ENCODE measurements at regions not wholly inside any gene's neighbourhood (a gene's known extent, or its start where the extent isn't known, plus 50 kb on each side); places are given as distances from the start of the nearest gene placed in this dataset.
"Not testable (repeated sequence)": the region's sequence is repeated elsewhere in the genome, so short reads cannot be mapped to it uniquely, and the experiment has no call there.

- no peak for DNase-seq (ENCODE audit: low spot score)
- H3K27me3 ChIP-seq (replicated peaks; ENCODE audit: insufficient read depth, low read depth, low read length, poor library complexity), result no peaks in the 10 kb centered on the region
- no TSS peak for BruUV-seq (replicated peaks)
- POLR2A ChIA-PET (ENCODE audit: low non-redundant PET), result no interaction called here
- no peak overlapping the region for H3K27ac ChIP-seq (ENCODE audit: low read depth, low read length, poor library complexity, severe bottlenecking)
- intact Hi-C loops (cut with micrococcal nuclease; ENCODE audit: unreplicated experiment), result no loop called here
- no peak overlapping the region for H3K4me3 ChIP-seq (ENCODE audit: low read depth, low read length, poor library complexity, severe bottlenecking)
- no peaks in the 10 kb centered on the region for H3K4me1 ChIP-seq (ENCODE audit: insufficient read depth, low read length, poor library complexity, severe bottlenecking)
- H3K36me3 ChIP-seq (ENCODE audit: insufficient read depth, low read length, poor library complexity, severe bottlenecking), result no peaks in the 10 kb centered on the region
- CTCF ChIA-PET, result no interaction called here
- no peaks in the 10 kb centered on the region for H3K9me3 ChIP-seq (ENCODE audit: low read depth, low read length, poor library complexity, severe bottlenecking)
- TF ChIP-seq CTCF (conservative IDR thresholded peaks at IDR 0.05; ENCODE audit: low read depth, low read length), result no peak
- no peak for TF ChIP-seq EZH2 (IDR thresholded peaks at IDR 0.05; ENCODE audit: borderline replicate concordance, low read depth, low read length, poor library complexity, severe bottlenecking)
Measured at GRCh38 chr14:23735394-23735793, 99.2 kb downstream of the DHRS2 start.

GRCh38 chr14:23744368-23744767, 108.2 kb downstream of the DHRS2 start:
- H3K36me3 ChIP-seq (ENCODE audit: insufficient read depth, low read length, poor library complexity, severe bottlenecking); POLR2A ChIA-PET (ENCODE audit: low non-redundant PET); intact Hi-C loops (cut with micrococcal nuclease; ENCODE audit: unreplicated experiment); H3K27me3 ChIP-seq (replicated peaks; ENCODE audit: insufficient read depth, low read depth, low read length, poor library complexity); H3K27ac ChIP-seq (ENCODE audit: low read depth, low read length, poor library complexity, severe bottlenecking); H3K9me3 ChIP-seq (ENCODE audit: low read depth, low read length, poor library complexity, severe bottlenecking); CTCF ChIA-PET; BruUV-seq (replicated peaks); H3K4me1 ChIP-seq (ENCODE audit: insufficient read depth, low read length, poor library complexity, severe bottlenecking); DNase-seq (ENCODE audit: low spot score); H3K4me3 ChIP-seq (ENCODE audit: low read depth, low read length, poor library complexity, severe bottlenecking): not testable (repeated sequence)

GRCh38 chr14:23750357-23750756, 114.2 kb downstream of the DHRS2 start:
- no peaks in the 10 kb centered on the region for H3K36me3 ChIP-seq (ENCODE audit: insufficient read depth, low read length, poor library complexity, severe bottlenecking)
- BruUV-seq (replicated peaks), result no TSS peak
- no peak for DNase-seq (ENCODE audit: low spot score)
- no peak overlapping the region for H3K4me3 ChIP-seq (ENCODE audit: low read depth, low read length, poor library complexity, severe bottlenecking)
- H3K27ac ChIP-seq (ENCODE audit: low read depth, low read length, poor library complexity, severe bottlenecking), result no peak overlapping the region
- CTCF ChIA-PET, result no interaction called here
- TF ChIP-seq EZH2 (IDR thresholded peaks at IDR 0.05; ENCODE audit: borderline replicate concordance, low read depth, low read length, poor library complexity, severe bottlenecking) (no peak), CTCF (conservative IDR thresholded peaks at IDR 0.05; ENCODE audit: low read depth, low read length) (no peak)
- H3K27me3 ChIP-seq (replicated peaks; ENCODE audit: insufficient read depth, low read depth, low read length, poor library complexity), result peaks cover 51% of the 10 kb centered on the region
- no peaks in the 10 kb centered on the region for H3K9me3 ChIP-seq (ENCODE audit: low read depth, low read length, poor library complexity, severe bottlenecking)
- intact Hi-C loops (cut with micrococcal nuclease; ENCODE audit: unreplicated experiment), result no loop called here
- POLR2A ChIA-PET (ENCODE audit: low non-redundant PET), result no interaction called here
- no peaks in the 10 kb centered on the region for H3K4me1 ChIP-seq (ENCODE audit: insufficient read depth, low read length, poor library complexity, severe bottlenecking)

GRCh38 chr14:23751616-23752015, 115.5 kb downstream of the DHRS2 start:
- TF ChIP-seq CTCF (conservative IDR thresholded peaks at IDR 0.05; ENCODE audit: low read depth, low read length) (no peak), EZH2 (IDR thresholded peaks at IDR 0.05; ENCODE audit: borderline replicate concordance, low read depth, low read length, poor library complexity, severe bottlenecking) (no peak)
- Histone ChIP-seq H3K27me3 (replicated peaks; ENCODE audit: insufficient read depth, low read depth, low read length, poor library complexity) (peaks cover 59% of the 10 kb centered on the region), H3K4me3 (ENCODE audit: low read depth, low read length, poor library complexity, severe bottlenecking) (no peak overlapping the region), H3K36me3 (ENCODE audit: insufficient read depth, low read length, poor library complexity, severe bottlenecking) (no peaks in the 10 kb centered on the region), H3K9me3 (ENCODE audit: low read depth, low read length, poor library complexity, severe bottlenecking) (no peaks in the 10 kb centered on the region), H3K27ac (ENCODE audit: low read depth, low read length, poor library complexity, severe bottlenecking) (no peak overlapping the region), H3K4me1 (ENCODE audit: insufficient read depth, low read length, poor library complexity, severe bottlenecking) (no peaks in the 10 kb centered on the region)
- no TSS peak for BruUV-seq (replicated peaks)
- ChIA-PET POLR2A (ENCODE audit: low non-redundant PET) (no interaction called here), CTCF (no interaction called here)
- DNase-seq (ENCODE audit: low spot score), result no peak
- intact Hi-C loops (cut with micrococcal nuclease; ENCODE audit: unreplicated experiment), result no loop called here

Measured in A673 (cell line).